Eye (tissue), 1 donor: ENCODE measurements at regions not wholly inside any gene's neighbourhood (a gene's known extent, or its start where the extent isn't known, plus 50 kb on each side); places are given as distances from the start of the nearest gene placed in this dataset.

Experiments
- DNase-seq: peaks from one replicate; pipeline ENCODE4 v3.0.0-alpha.2; 2015

GRCh38 chr11:11789735-11790369, 51.9 kb upstream of the USP47 start:
- peak; percentile 40 for DNase-seq

GRCh38 chr11:11788063-11788710, 53.6 kb upstream of the USP47 start:
- DNase-seq = no peak

- peak; percentile 91 for DNase-seq
Measured at GRCh38 chr11:11787305-11788062, 54.3 kb upstream of the USP47 start.

- DNase-seq = peak; percentile 54
Measured at GRCh38 chr11:11786771-11787170, 55.0 kb upstream of the USP47 start.

- DNase-seq = no peak
Measured at GRCh38 chr11:11786234-11786633, 55.5 kb upstream of the USP47 start.

GRCh38 chr11:11782532-11783110, 59.2 kb upstream of the USP47 start:
- no peak for DNase-seq

- DNase-seq = no peak
Measured at GRCh38 chr11:11780858-11781257, 60.9 kb upstream of the USP47 start.

- DNase-seq = no peak
Measured at GRCh38 chr11:11779975-11780374, 61.8 kb upstream of the USP47 start.

GRCh38 chr11:11777897-11778296, 63.9 kb upstream of the USP47 start:
- no peak for DNase-seq

GRCh38 chr11:11776714-11777113, 65.1 kb upstream of the USP47 start:
- DNase-seq = no peak

GRCh38 chr11:11774928-11775327, 66.8 kb upstream of the USP47 start:
- no peak for DNase-seq

- DNase-seq = no peak
Measured at GRCh38 chr11:11772865-11773515, 68.8 kb upstream of the USP47 start.

- no peak for DNase-seq
Measured at GRCh38 chr11:11770921-11771486, 70.8 kb upstream of the USP47 start.

GRCh38 chr11:11770296-11770695, 71.5 kb upstream of the USP47 start:
- DNase-seq = no peak

GRCh38 chr11:11769782-11770181, 72.0 kb upstream of the USP47 start:
- no peak for DNase-seq

- DNase-seq = no peak
Measured at GRCh38 chr11:11769362-11769761, 72.4 kb upstream of the USP47 start.

GRCh38 chr11:11764423-11764803, 77.4 kb upstream of the USP47 start:
- DNase-seq = no peak

- no peak for DNase-seq
Measured at GRCh38 chr11:11763796-11764422, 77.9 kb upstream of the USP47 start.

- no peak for DNase-seq
Measured at GRCh38 chr11:11760838-11761237, 80.9 kb upstream of the USP47 start.

- no peak for DNase-seq
Measured at GRCh38 chr11:11758603-11759196, 83.1 kb upstream of the USP47 start.

GRCh38 chr11:11757909-11758308, 83.9 kb upstream of the USP47 start:
- DNase-seq = peak; percentile 55

- DNase-seq = no peak
Measured at GRCh38 chr11:11756718-11757117, 85.1 kb upstream of the USP47 start.
